Tibial artery (tissue), 4 donors: ENCODE measurements at regions not wholly inside any gene's neighbourhood (a gene's known extent, or its start where the extent isn't known, plus 50 kb on each side); places are given as distances from the start of the nearest gene placed in this dataset.

Source experiments
- DNase-seq, 2 donors: peaks; one replicate each; pipeline ENCODE4 v3.0.0-alpha.2; 2019
- H3K27ac ChIP-seq, 2 donors: fragments of 200-600 bp; sonication (generic) in 1 of 2; 1 replicate in 1 of 2; 2 replicates in 1 of 2; pipeline ENCODE4 v1.5.1; 2018 to 2019; ENCODE audit warnings: mild to moderate bottlenecking in 1 of 2
- H3K27me3 ChIP-seq, 2 donors: fragments of 200-600 bp; sonication (generic) in 1 of 2; one replicate each; pipeline versions ENCODE4 v1.5.1 to v1.6.0; 2016 to 2019
- H3K36me3 ChIP-seq, 3 donors: fragments of 200-600 bp; sonication (generic) in 2 of 3; one replicate each; pipeline ENCODE4 v1.5.1; 2016 to 2019; ENCODE audit warnings: mild to moderate bottlenecking in 2 of 3
- H3K4me1 ChIP-seq, 4 donors: fragments of 200-600 bp; sonication (generic) in 2 of 4; 1 replicate in 3 of 4; 2 replicates in 1 of 4; pipeline ENCODE4 v1.5.1; 2016 to 2019
- H3K4me3 ChIP-seq, 2 donors: fragments of 200-600 bp; sonication (generic) in 1 of 2; 1 replicate in 1 of 2; 2 replicates in 1 of 2; pipeline ENCODE4 v1.5.1; 2018 to 2019; ENCODE audit warnings: mild to moderate bottlenecking in 2 of 2
- H3K9me3 ChIP-seq, 3 donors: fragments of 200-600 bp; sonication (generic) in 1 of 3; one replicate each; pipeline ENCODE4 v1.5.1; 2016 to 2019
- CTCF ChIP-seq, 2 experiments: fragments of 200-600 bp in 1 of 2; fragments of 450-650 bp in 1 of 2; IDR thresholded peaks; one replicate each; pipeline ENCODE4 v1.5.1; 2017 to 2019; ENCODE audit warnings: antibody characterized with exemption in 2 of 2, mild to moderate bottlenecking in 1 of 2, moderate library complexity in 1 of 2
- intact Hi-C: fragments of 100-400 bp; cut with DNase I; formaldehyde crosslinking; loops from one replicate; pipeline ENCODE4 v1.15.0; 2023; ENCODE audit warnings: low total_unique reads

GRCh38 chr6:156028335-156029131 lies 572.9 kb upstream of the NOX3 start:
- H3K27me3 ChIP-seq = no peaks in the 10 kb centered on the region
- peaks cover 0 to 11% (median 3%) of the 10 kb centered on the region in 4 donors for H3K4me1 ChIP-seq
- intact Hi-C loops = no loop called here
- H3K27ac ChIP-seq = no peak overlapping the region
- no peak for TF ChIP-seq CTCF (IDR thresholded peaks at IDR 0.05)
- H3K4me3 ChIP-seq = no peak overlapping the region
- H3K9me3 ChIP-seq = peaks cover 0 to 18% (median 0%) of the 10 kb centered on the region in 3 donors
- H3K36me3 ChIP-seq = no peaks in the 10 kb centered on the region
- no peak for DNase-seq

- TF ChIP-seq CTCF (IDR thresholded peaks at IDR 0.05) = no peak
- peaks cover 0 to 18% (median 0%) of the 10 kb centered on the region in 3 donors for H3K9me3 ChIP-seq
- no peaks in the 10 kb centered on the region for H3K27me3 ChIP-seq
- intact Hi-C loops = no loop called here
- no peak for DNase-seq
- no peak overlapping the region for H3K27ac ChIP-seq
- H3K36me3 ChIP-seq = no peaks in the 10 kb centered on the region
- H3K4me1 ChIP-seq = peaks cover 0 to 12% (median 3%) of the 10 kb centered on the region in 4 donors
- no peak overlapping the region for H3K4me3 ChIP-seq
Measured at GRCh38 chr6:156027248-156027626, 571.6 kb upstream of the NOX3 start.

GRCh38 chr6:156026486-156027247 lies 571.0 kb upstream of the NOX3 start:
- TF ChIP-seq CTCF (IDR thresholded peaks at IDR 0.05) = no peak
- H3K9me3 ChIP-seq = peaks cover 0 to 18% (median 0%) of the 10 kb centered on the region in 3 donors
- intact Hi-C loops = no loop called here

GRCh38 chr6:156024339-156024738 lies 568.7 kb upstream of the NOX3 start:
- H3K27me3 ChIP-seq = no peaks in the 10 kb centered on the region
- TF ChIP-seq CTCF (IDR thresholded peaks at IDR 0.05) = no peak
- peaks cover 0 to 41% (median 18%) of the 10 kb centered on the region in 4 donors for H3K4me1 ChIP-seq
- no peak overlapping the region for H3K27ac ChIP-seq
- intact Hi-C loops = no loop called here
- no peaks in the 10 kb centered on the region for H3K36me3 ChIP-seq
- no peak for DNase-seq
- peaks cover 0 to 18% (median 0%) of the 10 kb centered on the region in 3 donors for H3K9me3 ChIP-seq
- H3K4me3 ChIP-seq = no peak overlapping the region

More at GRCh38 chr6:156026486-156027247, 571.0 kb upstream of the NOX3 start:
- Histone ChIP-seq H3K36me3 (no peaks in the 10 kb centered on the region), H3K4me1 (peaks cover 0 to 18% (median 7%) of the 10 kb centered on the region in 4 donors), H3K27me3 (no peaks in the 10 kb centered on the region), H3K4me3 (no peak overlapping the region), H3K27ac (no peak overlapping the region)
- DNase-seq = peak in 1 of 2 donors; percentile 31

- H3K27me3 ChIP-seq = no peaks in the 10 kb centered on the region
- no peak for DNase-seq
- H3K36me3 ChIP-seq = no peaks in the 10 kb centered on the region
- peaks cover 0 to 41% (median 18%) of the 10 kb centered on the region in 4 donors for H3K4me1 ChIP-seq
- no peak for TF ChIP-seq CTCF (IDR thresholded peaks at IDR 0.05)
- peak overlapping the region; percentile 64 to 71 for H3K27ac ChIP-seq
- intact Hi-C loops = no loop called here
- H3K4me3 ChIP-seq = no peak overlapping the region
- peaks cover 0 to 18% (median 0%) of the 10 kb centered on the region in 3 donors for H3K9me3 ChIP-seq
Measured at GRCh38 chr6:156021746-156022396, 566.2 kb upstream of the NOX3 start.
